Right renal cortex interstitium (tissue), 3 donors: ENCODE measurements at regions not wholly inside any gene's neighbourhood (a gene's known extent, or its start where the extent isn't known, plus 50 kb on each side); places are given as distances from the start of the nearest gene placed in this dataset.

ENCODE experiments used
- DNase-seq, 3 donors: peaks; one replicate each; pipeline ENCODE4 v3.0.0-alpha.2; 2013; ENCODE audit warnings: low read depth in 3 of 3, low spot score in 2 of 3

DNA sequence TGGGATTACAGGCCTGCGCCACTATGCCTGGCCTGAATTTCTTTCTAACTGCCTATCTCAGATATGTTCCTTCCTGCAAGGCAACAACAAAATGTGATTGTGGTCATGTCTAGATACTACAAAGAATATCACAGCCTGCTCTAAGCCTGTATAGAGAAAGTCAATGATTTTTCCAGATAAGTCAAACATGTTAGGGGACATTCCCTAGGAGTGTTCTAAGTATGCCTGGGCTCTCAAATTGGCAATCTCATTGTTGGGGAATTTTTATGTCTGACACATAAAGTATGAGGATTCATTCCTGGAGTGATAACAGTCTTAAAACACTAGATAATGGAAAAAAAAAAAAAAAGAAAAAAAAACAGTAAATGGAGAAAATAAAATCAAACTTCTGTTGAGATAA is 406.1 kb downstream of the GATA3 start:
- no peak for DNase-seq

DNA sequence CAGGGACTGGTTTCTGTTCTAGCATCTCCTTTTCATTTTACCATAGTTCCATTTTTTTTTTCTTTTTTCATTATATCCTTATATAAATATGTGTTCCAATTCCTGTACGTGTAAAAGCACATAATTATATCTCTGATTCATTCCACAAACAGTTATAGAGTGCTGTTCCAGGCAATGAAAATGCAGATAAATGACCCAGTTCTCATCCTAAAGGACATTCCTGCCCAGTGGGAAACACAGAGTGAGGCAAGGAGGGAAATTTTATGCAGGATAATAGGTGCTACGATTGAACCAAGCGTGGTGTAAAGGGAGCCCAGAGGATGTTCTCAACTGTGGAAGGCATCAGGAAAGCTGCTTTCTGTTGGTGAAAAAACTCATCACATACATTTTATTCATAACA is 408.1 kb downstream of the GATA3 start:
- DNase-seq, result no peak

GRCh38 chr10:8463853-8464252 is 409.4 kb downstream of the GATA3 start:
- no peak for DNase-seq

- DNase-seq, result no peak
These were observed 414.0 kb downstream of the GATA3 start for GRCh38 chr10:8468477-8468876.

DNA sequence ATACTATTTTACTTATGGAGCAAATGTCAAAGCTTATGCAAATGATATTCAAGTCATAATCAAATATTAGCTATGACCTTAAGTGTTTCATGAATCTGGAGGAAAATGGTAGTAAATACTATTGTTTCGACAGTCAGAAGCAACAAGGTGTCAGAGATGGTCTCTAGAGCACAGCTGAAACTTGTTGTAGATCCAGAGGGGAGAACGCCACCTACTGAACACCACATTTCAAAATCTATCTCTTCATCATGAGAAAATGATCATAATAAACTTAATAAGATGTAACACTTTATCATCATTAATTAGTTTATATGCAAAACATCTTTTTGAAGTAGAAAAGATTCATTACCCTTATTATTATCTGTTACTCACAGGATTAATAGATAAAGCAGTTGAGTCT is 418.7 kb downstream of the GATA3 start:
- DNase-seq, result no peak

GRCh38 chr10:8477300-8477699 is 422.8 kb downstream of the GATA3 start:
- no peak for DNase-seq

- no peak for DNase-seq
These were observed 427.4 kb downstream of the GATA3 start for GRCh38 chr10:8481718-8482504.

GRCh38 chr10:8485032-8485431 is 430.5 kb downstream of the GATA3 start:
- no peak for DNase-seq

DNA sequence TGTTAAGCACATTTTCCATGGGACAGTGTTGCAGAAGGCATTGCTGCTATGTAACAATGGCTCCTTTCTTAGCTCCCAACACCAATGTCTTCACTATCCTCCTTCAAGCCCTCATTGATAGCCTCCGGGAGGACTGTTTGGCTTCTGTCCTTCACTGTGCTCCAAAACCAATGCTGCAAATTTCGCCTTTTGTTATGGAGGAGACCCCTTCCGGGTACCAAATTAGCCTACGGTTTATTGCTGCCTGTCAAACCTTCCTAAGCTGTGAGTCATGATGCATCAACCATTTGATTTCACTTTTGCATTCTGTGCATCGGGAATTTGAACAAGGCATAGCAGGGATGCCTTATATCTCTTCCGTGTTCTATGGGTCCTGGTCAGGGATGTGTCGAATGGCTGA is 432.9 kb downstream of the GATA3 start:
- DNase-seq, result no peak

DNA sequence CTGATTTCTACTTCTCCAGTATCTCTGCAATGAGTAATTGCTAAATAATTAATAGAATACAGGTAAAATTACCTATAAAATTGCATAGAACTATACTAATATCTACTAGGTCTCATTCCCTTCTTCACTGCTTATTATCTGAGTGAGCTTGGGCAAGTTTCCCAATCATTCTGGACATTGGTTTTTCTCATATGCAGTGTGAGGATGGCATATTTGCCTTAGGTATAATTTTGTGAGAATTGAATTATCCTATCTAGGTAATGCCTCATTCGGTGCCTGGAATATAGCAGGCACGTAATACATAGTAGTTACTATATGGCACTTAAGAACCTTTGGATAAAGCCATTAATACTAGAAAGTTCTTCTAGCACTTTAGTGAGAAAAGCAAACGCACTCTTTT is 434.7 kb downstream of the GATA3 start:
- no peak for DNase-seq

DNA sequence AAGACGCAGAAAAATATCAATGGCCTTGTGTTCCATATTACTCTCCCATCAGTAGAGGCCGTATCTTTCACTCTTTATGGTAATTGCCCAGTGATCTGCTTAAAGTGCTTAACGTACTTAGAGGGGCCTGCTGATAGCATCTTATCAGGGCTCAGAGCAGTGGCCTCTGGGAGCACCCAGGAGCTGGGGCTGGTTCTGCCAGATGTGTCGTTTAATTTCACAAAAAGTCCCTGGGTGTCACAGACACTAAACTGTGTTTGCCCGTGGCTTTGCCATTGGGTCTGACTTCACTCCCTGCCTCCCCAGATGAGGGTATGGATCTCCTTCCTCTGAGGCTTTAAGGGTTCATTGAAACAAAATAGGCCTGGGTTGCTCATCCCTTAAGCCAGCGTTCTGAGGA is 435.3 kb downstream of the GATA3 start:
- DNase-seq, result no peak

DNA sequence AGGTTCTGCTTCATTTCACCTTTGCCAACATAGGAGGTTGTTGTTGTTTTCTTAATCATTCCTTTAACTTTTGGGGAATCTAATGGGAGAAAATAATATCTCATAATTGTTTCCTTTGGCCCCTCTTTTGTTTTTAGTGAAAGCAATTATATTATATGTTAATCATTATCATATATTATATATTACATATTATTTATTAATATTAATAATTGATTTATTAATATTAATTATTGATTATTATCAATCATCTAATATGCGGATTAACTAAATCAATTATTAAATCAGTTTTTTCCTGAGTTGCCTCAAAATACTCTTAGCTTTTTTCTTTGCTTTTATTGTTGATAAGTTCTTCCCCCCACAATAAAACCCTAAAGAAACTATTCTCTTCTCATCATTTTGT is 443.8 kb downstream of the GATA3 start:
- DNase-seq, result no peak

DNA sequence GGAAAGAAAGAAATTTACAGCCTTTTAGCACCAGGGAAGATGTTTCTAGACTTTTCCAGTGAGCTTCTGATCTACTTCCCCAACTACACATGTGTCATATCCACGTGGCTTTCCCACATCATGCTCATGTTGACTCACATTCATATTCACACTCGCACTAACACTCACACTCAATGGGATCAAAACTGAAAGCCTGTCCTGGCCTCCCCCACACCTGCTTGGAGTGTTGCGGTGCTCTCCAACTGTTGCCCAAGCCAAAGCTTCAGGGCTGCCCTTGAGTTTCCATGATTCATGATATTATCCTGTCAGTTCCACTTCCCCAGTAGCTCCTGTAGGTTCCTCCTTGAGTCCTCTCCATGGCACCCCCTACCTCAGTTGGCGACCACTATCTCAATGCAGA is 444.4 kb downstream of the GATA3 start:
- no peak for DNase-seq

- DNase-seq, result no peak
These were observed 444.8 kb downstream of the GATA3 start for GRCh38 chr10:8499312-8499711.

- no peak for DNase-seq
These were observed 445.4 kb downstream of the GATA3 start for GRCh38 chr10:8499752-8500390.

- DNase-seq, result no peak
These were observed 448.1 kb downstream of the GATA3 start for GRCh38 chr10:8502573-8502972.

- DNase-seq, result no peak
These were observed 450.0 kb downstream of the GATA3 start for GRCh38 chr10:8504499-8504898.

GRCh38 chr10:8507156-8507555 is 452.7 kb downstream of the GATA3 start:
- no peak for DNase-seq

GRCh38 chr10:8508882-8509281 is 454.4 kb downstream of the GATA3 start:
- no peak for DNase-seq

DNA sequence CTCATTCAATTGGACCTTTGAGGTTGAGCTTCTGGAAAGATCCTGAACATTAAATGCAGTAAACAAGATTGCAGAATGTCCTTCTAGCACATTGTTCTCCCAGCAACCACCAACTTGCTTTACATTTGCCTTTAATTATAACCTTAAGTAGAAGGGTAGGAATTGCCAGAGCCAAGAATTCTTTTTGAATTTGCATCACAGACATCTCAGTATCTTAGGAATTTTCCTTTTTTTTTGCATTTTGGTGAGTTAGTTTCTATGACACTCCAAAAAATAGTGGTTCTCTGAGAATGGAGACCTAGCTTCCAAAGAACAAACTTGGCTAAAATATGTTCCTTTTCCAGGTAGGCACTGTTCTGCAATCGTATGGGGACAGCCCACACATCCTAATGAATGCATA is 456.0 kb downstream of the GATA3 start:
- no peak for DNase-seq

GRCh38 chr10:8511026-8511425 is 456.5 kb downstream of the GATA3 start:
- DNase-seq, result no peak
